DOHH2 (cell line): ENCODE measurements at regions not wholly inside any gene's neighbourhood (a gene's known extent, or its start where the extent isn't known, plus 50 kb on each side); places are given as distances from the start of the nearest gene placed in this dataset.

Experiments used
- H3F3A ChIP-seq: fragments of 200-600 bp; sonication (generic), shearing (Covaris generic); 2 replicates; pipeline ENCODE4 v1.6.0; 2016; ENCODE audit warnings: antibody characterized with exemption, mild to moderate bottlenecking; ENCODE audit not compliant: control insufficient read depth, insufficient read depth
- H3K27ac ChIP-seq: fragments of 200-600 bp; sonication (generic); 2 replicates; pipeline ENCODE4 v1.5.1; 2014; ENCODE audit warnings: low read depth, mild to moderate bottlenecking, low read length, moderate library complexity
- H3K27me3 ChIP-seq: fragments of 200-600 bp; sonication (generic); 2 replicates; pipeline ENCODE4 v1.6.1; 2014; ENCODE audit warnings: mild to moderate bottlenecking, low read length, mixed read lengths; ENCODE audit not compliant: control insufficient read depth
- H3K36me3 ChIP-seq: fragments of 200-600 bp; sonication (generic); 2 replicates; pipeline ENCODE4 v1.6.1; 2014; ENCODE audit warnings: mild to moderate bottlenecking, low read length, moderate library complexity, mixed read lengths; ENCODE audit not compliant: control insufficient read depth
- H3K4me1 ChIP-seq: fragments of 200-600 bp; sonication (generic); 2 replicates; pipeline ENCODE4 v1.6.1; 2014; ENCODE audit warnings: mild to moderate bottlenecking, low read length, mixed read lengths; ENCODE audit not compliant: control insufficient read depth
- H3K4me2 ChIP-seq: fragments of 200-600 bp; sonication (generic); 2 replicates; pipeline ENCODE4 v1.6.0; 2014; ENCODE audit warnings: mild to moderate bottlenecking, low read length, moderate library complexity
- H3K4me3 ChIP-seq: fragments of 200-600 bp; sonication (generic); 2 replicates; pipeline ENCODE4 v1.5.1; 2014; ENCODE audit warnings: mild to moderate bottlenecking, low read length, mixed read lengths
- H3K79me2 ChIP-seq: fragments of 200-600 bp; sonication (generic); 2 replicates; pipeline ENCODE4 v1.6.1; 2014; ENCODE audit warnings: mild to moderate bottlenecking, low read length, mixed read lengths; ENCODE audit not compliant: control insufficient read depth
- H3K9me2 ChIP-seq: fragments of 200-600 bp; sonication (generic); replicated peaks from 2 replicates; pipeline ENCODE4 v1.6.1; 2014; ENCODE audit warnings: mild to moderate bottlenecking, low read length, mixed read lengths; ENCODE audit not compliant: control insufficient read depth
- H3K9me3 ChIP-seq: fragments of 200-600 bp; sonication (generic); 2 replicates; pipeline ENCODE4 v1.6.1; 2014; ENCODE audit warnings: antibody characterized with exemption, low read length, mixed read lengths; ENCODE audit not compliant: control insufficient read depth, insufficient read depth
- H4K20me1 ChIP-seq: fragments of 200-600 bp; sonication (generic); 2 replicates; pipeline ENCODE4 v1.6.0; 2014; ENCODE audit warnings: low read depth, mild to moderate bottlenecking, antibody characterized with exemption, low read length, moderate library complexity; ENCODE audit not compliant: control insufficient read depth, insufficient read depth
- EZH2phosphoT487 ChIP-seq: fragments of 200-600 bp; sonication (generic); IDR thresholded peaks from 2 replicates; pipeline ENCODE4 v1.6.1; 2017; ENCODE audit warnings: borderline replicate concordance, mild to moderate bottlenecking, antibody characterized with exemption, low read length, moderate library complexity, mixed read lengths
- TF ChIP-seq, protein P1 (sequence below): fragments of 200-600 bp; sonication (generic); IDR thresholded peaks from one replicate; pipeline ENCODE4 v1.5.1; 2014; ENCODE audit warnings: antibody characterized with exemption, mild to moderate bottlenecking, low read depth, low read length; ENCODE audit not compliant: poor library complexity, severe bottlenecking

DNA sequence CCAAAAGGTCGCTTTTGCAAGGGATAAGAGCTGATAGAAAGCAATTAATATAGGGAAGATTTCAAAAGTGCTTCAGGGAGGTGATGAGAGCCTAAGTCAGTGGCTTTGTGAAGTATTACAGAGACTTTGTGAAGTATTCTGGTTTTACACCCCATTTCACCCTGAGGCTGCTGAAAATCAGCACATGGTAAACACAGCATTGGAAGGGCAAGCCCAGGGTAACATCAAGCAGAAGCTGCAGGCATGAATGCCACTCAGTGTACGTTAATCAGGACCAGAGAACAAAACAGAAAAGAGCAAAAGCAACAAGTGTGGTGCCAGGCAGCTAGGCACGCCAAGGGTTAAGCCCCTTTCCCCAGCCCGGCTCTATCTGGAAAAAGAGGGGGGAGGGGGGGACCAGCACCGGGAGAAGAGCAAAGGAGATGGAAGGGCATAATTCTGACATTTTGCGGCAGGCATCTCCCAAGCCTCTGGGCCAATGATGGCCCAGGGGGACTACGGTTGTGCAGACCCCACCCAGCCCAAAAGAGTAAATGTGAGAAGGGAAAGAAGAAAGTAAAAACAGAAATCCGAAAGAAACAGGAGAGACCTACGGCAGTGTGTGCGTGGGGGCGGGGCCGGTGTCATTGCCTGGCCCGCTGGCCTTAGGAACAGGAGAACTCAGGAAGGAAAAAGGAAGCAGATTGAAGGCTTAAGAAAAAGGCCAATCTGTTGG, 58.9 kb downstream of the DHRS2 start:
- no peaks in the 10 kb centered on the region for H3F3A ChIP-seq
- peaks cover 23% of the 10 kb centered on the region for H3K27me3 ChIP-seq
- H3K4me3 ChIP-seq, result no peak overlapping the region
- H3K27ac ChIP-seq, result no peak overlapping the region
- H3K4me2 ChIP-seq, result no peak overlapping the region
- no peaks in the 10 kb centered on the region for H3K9me3 ChIP-seq
- no peaks in the 10 kb centered on the region for H3K9me2 ChIP-seq
- H3K36me3 ChIP-seq, result no peaks in the 10 kb centered on the region
- no peaks in the 10 kb centered on the region for H3K4me1 ChIP-seq
- no peaks in the 10 kb centered on the region for H4K20me1 ChIP-seq
- H3K79me2 ChIP-seq, result no peaks in the 10 kb centered on the region
- no peak for TF ChIP-seq EZH2phosphoT487
- TF ChIP-seq, protein P1, sequence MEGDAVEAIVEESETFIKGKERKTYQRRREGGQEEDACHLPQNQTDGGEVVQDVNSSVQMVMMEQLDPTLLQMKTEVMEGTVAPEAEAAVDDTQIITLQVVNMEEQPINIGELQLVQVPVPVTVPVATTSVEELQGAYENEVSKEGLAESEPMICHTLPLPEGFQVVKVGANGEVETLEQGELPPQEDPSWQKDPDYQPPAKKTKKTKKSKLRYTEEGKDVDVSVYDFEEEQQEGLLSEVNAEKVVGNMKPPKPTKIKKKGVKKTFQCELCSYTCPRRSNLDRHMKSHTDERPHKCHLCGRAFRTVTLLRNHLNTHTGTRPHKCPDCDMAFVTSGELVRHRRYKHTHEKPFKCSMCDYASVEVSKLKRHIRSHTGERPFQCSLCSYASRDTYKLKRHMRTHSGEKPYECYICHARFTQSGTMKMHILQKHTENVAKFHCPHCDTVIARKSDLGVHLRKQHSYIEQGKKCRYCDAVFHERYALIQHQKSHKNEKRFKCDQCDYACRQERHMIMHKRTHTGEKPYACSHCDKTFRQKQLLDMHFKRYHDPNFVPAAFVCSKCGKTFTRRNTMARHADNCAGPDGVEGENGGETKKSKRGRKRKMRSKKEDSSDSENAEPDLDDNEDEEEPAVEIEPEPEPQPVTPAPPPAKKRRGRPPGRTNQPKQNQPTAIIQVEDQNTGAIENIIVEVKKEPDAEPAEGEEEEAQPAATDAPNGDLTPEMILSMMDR, result no peak

DNA sequence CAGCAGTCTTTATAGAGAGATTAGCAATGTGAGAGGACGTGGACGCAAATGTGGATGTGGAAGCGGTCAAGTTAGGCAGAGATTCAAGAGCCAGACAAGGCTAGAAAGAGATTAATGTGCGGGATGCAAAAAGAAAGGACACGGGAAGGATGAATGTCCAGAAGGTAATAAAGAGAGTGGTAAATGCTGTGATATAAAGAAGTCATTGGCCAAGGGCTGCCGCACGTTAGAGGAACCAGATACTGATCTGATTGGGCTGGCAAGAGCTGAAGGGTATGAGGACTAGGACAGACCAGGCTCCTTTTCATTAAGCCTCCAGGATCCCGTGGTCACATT, 59.5 kb downstream of the DHRS2 start:
- H3K9me2 ChIP-seq, result no peaks in the 10 kb centered on the region
- no peaks in the 10 kb centered on the region for H3K79me2 ChIP-seq
- no peaks in the 10 kb centered on the region for H4K20me1 ChIP-seq
- H3K4me3 ChIP-seq, result no peak overlapping the region
- no peaks in the 10 kb centered on the region for H3K4me1 ChIP-seq
- H3K9me3 ChIP-seq, result no peaks in the 10 kb centered on the region
- no peaks in the 10 kb centered on the region for H3F3A ChIP-seq
- peaks cover 23% of the 10 kb centered on the region for H3K27me3 ChIP-seq
- no peak for TF ChIP-seq EZH2phosphoT487
- TF ChIP-seq, protein P1, result no peak
- H3K4me2 ChIP-seq, result no peak overlapping the region
- H3K27ac ChIP-seq, result no peak overlapping the region
- H3K36me3 ChIP-seq, result no peaks in the 10 kb centered on the region

DNA sequence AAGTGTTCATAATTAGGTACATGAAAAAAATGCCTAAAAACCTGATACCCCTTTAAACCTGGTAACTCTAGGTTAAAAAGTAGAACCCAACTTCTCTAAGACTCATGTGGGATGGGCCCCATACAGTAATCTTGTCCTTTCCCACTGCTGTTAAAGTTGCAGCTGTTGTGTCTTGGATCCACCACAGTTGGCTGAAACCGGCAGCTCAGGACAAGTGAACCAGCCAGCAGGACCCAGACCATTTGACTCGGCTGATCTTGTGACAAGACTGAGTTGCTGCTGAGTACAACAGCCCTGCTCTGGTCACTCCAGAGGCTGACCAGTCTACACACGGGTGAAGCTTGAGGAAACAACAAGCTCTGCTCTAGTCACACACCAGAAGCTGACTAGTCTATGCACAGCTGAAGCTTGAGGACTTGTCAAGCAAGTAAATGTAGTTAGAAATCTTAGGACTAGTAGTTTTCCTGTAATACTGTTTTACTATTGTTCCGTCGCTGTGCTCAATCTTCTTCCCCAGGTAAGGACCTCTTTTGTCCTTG, 60.6 kb downstream of the DHRS2 start:
- no peak overlapping the region for H3K4me3 ChIP-seq
- peaks cover 23% of the 10 kb centered on the region for H3K27me3 ChIP-seq
- H3K79me2 ChIP-seq, result no peaks in the 10 kb centered on the region
- H3K36me3 ChIP-seq, result no peaks in the 10 kb centered on the region
- no peak overlapping the region for H3K27ac ChIP-seq
- H3K4me1 ChIP-seq, result no peaks in the 10 kb centered on the region
- no peak for TF ChIP-seq EZH2phosphoT487
- TF ChIP-seq, protein P1, result no peak
- no peak overlapping the region for H3K4me2 ChIP-seq
- H3F3A ChIP-seq, result no peaks in the 10 kb centered on the region
- no peaks in the 10 kb centered on the region for H4K20me1 ChIP-seq
- no peaks in the 10 kb centered on the region for H3K9me3 ChIP-seq
- no peaks in the 10 kb centered on the region for H3K9me2 ChIP-seq
